Erythroblast (primary cell): ENCODE measurements at regions not wholly inside any gene's neighbourhood (a gene's known extent, or its start where the extent isn't known, plus 50 kb on each side); places are given as distances from the start of the nearest gene placed in this dataset.

Source experiments
- GATA1 ChIP-seq: IDR thresholded peaks from 2 replicates; pipeline ENCODE4 v1.6.1; 2011; ENCODE audit warnings: low read depth, mild to moderate bottlenecking, control low read depth, low read length, moderate library complexity
- POLR2A ChIP-seq: IDR thresholded peaks from 2 replicates; pipeline ENCODE4 v1.6.1; 2011; ENCODE audit warnings: mild to moderate bottlenecking, low read length

GRCh38 chr2:44889096-44889495 lies 52.4 kb upstream of the SIX3 start:
- TF ChIP-seq POLR2A (no peak), GATA1 (no peak)
